HG02973 (cell line): ENCODE measurements at regions not wholly inside any gene's neighbourhood (a gene's known extent, or its start where the extent isn't known, plus 50 kb on each side); places are given as distances from the start of the nearest gene placed in this dataset.

Experiments
- ATAC-seq: cut with Tn5 transposase; IDR thresholded peaks from one replicate; pipeline ENCODE4 v1.9.1; 2021; ENCODE audit warnings: moderate library complexity; ENCODE audit not compliant: unreplicated experiment

DNA sequence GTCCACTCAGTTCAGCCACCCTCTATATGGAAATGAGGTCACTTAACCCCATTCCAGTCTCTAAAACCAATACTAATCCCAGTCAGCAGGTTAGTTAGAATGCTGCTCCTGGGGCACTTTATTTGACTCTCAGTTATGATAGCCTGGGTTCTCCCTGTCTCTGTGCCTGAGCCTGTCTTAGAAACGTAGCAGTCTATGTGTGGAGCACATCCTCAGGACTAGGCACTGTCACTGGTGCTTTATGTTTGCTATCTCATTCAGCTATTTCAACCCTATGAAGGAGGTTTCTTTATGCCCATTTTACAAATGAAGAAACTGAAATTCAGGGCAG lies 152.5 kb upstream of the PKDCC start:
- no peak for ATAC-seq

DNA sequence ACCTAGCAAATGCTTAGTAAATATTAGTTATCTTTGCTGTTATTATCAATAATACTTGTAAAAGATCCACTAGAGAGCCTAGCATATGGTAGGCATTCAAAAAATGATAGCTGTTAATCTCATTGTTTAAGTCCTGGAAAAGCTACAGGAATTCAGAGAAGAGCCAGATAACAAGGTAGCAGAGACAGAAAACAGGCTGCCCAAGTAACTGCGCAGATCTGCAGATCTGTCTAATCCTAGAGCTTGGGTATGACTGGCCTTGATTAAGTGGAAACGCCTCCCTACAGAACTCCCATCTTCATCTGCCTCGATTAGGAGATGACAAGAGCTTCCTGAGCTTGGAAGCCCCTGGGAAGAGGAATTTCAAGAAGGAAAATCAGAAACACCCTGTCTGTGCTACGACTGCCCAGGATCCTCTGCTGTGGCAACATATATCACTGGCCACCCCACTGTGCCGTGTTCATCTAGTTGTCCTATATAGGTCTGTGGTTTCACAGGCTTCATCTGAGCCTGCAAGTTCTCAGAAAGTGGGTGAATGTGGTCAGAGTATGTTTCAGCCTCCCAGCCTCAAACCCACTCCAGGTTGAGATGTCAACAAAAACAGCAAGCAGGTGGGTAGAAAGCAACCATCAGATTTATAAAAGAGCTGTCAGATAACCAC lies 151.5 kb upstream of the PKDCC start:
- ATAC-seq, result peak; percentile 83

DNA sequence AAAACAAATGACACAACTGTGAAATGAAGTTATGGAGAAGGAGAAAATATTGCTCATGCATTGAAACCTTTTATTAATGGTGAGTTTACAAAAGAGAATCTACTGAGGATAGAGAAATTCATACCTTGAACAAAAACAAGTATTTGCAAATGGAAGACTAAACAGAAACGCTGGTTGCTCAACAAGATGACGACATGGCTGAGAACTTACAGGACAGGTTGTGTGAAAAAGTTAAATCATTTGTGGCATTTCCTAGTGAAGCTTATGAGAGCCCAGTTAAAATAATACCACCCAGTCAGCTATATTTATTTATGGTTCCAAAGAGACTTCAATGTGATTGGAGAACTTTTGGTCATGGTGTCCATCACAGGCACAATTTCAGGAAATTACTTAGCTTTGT lies 148.6 kb upstream of the PKDCC start:
- ATAC-seq, result no peak

DNA sequence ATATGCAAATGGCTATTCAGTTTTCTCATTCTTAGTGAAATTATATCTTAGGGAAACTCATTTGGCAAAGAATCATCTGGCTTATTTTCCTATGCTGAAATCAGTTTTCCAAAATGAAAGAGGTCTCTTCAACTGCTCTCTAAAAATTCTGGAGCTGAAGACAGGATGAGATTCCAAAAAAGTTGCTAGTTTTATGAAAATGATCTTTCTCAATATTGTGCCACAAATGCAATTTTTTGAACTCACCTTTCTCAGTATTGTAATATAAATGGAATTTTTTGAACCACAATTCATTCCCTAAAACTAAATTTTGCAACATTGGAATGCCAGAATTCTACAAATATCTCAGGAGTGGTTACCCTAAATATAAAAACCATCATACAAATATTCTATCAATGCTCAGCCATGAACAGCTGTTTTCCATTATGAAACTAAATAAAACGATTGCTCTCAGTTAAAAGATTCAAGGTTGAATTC lies 147.7 kb upstream of the PKDCC start:
- no peak for ATAC-seq

DNA sequence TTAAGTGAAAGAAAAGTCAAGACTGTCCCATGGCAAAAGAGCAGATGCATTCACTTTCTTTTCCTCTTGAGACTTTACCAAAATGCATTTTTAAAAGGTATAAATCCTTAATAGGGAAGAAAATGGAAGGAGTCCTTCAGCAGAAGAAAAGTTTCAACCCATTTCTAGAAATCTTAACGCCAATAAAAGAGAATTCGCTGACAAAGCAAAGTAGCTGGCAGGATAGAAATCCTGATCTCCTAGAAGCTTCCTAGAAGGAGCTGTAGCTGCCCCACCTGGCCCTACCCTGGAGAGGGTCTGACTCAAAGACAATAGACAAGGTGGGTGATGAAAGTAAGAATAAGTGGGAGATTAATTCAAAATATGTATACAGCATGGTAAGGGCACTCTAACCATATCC lies 144.9 kb upstream of the PKDCC start:
- ATAC-seq, result no peak

DNA sequence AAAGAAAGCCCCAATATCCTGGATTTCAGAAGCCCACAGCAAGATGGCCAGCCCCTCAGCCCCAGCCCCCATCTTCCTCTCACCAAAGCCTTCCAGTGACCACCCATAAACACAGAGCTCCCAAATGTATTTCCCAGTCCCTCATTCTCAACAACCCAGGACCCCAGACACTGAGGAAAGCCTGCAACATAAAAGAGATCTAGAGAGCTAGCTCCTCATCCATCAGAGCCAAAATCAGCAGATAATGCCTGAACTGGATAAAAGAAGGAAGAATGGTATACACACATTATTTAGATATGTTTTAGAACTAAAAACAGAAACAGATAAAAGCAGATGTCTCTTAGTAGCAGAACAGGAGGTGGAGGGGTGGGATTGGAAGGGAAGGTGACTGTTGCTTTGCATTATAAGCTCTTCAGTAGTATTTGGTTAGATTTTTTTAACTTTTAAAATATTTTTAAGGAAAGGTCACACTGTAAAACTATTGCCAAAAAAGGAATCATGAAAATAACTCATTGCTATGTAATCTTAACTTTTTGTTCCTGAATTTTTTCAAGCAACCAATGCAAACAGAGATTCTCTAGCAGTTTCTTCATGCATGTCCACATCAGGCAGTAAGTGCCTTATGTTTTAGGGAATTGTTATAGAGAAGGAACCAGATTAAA lies 144.2 kb upstream of the PKDCC start:
- ATAC-seq, result no peak

DNA sequence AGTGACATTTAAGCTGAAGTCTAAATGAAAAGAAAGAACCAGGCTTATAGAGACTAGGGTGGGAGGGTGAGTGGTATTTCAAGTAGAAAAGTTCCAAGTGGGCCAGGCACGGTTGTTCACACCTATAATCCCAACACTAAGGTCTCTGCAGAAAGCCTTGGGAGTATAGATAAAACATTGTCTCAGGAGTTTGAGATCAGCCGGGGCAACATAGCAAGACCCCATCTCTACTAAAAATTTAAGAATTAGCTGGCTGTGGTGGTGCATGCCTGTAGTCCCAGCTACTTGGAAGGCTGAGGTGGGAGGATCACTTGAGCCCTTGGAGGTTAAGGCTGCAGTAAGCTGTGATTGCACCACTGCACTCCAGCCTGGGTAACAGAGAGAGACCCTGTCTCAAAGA lies 143.4 kb upstream of the PKDCC start:
- ATAC-seq, result no peak

DNA sequence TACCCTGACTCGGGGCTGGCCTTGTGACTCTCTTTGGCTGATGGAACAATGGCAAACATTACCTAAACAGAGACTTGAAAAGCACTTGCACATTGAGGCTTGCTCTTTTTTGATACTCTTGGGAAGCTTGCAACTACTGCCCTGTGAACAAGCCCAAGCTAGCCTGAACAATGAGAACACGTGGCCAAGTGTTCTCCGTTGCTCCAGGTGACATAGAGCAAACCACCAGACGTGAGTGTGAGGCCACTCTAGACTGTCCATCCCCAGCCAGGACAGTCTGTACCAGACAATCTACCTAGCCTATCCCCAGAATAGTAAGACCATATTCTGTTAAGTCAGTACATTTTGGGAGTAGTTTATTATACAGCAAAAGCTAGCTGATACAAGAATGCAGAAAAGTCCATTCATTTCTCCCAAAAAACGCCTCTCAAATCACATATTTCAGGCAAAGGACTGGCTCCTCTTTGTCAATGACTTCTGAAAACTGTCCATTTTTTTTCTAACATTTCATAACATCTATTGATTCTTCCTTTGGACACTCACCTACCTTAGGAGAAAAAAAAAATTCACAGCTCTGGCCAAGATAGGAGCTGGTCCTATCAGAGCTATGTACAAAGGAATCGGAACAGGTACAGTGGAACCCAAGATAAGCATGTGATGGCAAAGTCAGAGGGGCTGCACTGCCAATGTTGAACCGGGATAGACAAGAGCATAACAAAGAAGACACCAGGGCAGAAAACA lies 142.1 kb upstream of the PKDCC start:
- no peak for ATAC-seq

DNA sequence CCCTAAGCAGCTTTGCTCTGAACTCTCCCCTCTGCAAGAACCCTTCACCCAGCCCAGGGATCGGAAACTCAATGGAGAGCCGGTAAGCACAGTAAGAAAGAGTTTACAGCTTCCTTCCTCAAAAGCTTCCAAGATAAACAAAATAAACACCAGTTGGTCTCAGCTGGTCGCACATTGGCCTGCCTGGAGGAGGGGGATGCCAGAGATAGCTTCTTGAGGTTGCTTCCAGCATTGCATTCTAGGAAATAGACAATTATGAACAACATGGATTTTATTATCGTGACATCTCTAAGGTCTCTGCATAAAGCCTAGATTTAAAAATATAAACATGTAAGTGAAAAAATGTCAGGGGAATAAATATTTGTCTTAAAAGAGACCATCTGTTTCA lies 141.5 kb upstream of the PKDCC start:
- no peak for ATAC-seq

DNA sequence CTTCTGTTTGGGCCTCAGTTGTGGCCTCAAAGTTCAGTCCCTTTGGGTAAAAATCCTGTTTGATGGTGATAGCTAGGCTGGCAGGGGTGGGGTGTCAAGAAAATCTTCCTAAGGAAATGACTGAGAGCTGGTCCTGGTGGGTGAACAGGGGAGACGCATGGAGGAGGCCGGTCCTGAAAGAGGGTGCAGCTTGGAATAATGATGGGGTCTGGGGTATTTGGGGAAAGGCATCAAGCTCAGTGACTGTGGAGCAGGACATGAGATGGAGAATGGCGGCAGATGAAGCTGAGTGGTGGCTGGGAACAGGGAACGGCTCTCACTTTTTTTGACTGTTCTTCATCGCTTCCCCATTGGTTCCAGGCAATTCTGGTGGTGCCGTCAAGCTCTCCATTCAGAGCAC lies 140.7 kb upstream of the PKDCC start:
- no peak for ATAC-seq

DNA sequence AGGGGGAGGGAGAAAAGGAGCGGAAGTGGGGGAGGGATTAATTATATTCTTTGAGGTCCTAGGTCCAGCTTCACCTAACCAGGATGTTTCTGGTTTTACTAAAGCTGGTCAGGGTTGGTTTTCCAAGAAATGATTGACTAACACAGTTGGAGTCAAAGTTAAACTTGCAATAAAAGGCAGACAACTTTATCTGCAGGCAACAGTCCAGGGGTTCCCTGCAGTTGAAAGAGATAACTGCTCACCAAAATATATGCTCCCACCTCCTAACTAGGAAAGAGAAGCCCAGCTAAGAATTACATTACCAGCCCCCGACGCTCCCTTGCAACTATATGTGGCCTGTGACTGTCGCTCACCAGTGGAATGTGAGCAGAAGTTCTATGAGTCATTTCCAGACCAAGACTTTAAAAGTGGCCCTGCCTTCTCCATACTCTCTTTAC lies 140.0 kb upstream of the PKDCC start:
- no peak for ATAC-seq

DNA sequence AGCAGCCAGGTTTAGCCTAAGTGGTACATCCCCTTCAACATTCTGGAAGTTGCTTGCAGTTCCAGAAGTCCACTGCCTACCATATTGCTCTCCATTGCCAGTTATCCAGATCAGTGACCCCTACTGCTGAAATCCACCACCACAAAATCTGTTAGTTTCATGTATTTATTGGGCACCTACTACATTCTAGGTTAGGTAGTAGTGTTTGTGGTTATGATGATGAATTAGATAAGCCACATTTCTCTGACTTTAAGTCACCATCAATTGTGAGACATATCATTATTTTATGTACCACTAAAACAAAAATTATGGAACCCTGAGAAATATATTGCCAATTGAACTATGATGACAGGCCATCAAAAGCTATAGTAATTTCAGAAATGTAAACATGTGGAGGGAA lies 139.5 kb upstream of the PKDCC start:
- no peak for ATAC-seq

DNA sequence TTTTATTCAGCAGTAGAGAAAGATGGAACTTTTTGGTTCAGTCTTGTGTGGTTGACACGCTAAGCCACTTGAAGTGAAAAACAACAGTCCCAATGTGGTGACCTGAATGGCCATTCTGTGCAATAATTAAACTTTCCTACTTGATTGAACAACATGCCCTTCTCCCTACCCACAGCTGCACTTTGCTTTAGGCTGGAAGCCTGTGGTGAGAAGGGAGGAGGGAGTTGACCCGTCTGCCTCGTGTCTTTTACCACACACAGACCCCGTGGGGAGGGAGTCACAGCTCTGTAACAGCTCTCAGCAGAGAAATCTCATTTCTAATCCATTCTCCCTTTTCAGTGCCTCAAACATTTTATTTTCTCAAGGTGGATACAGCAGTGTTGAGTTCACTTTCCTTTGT lies 138.2 kb upstream of the PKDCC start:
- no peak for ATAC-seq

DNA sequence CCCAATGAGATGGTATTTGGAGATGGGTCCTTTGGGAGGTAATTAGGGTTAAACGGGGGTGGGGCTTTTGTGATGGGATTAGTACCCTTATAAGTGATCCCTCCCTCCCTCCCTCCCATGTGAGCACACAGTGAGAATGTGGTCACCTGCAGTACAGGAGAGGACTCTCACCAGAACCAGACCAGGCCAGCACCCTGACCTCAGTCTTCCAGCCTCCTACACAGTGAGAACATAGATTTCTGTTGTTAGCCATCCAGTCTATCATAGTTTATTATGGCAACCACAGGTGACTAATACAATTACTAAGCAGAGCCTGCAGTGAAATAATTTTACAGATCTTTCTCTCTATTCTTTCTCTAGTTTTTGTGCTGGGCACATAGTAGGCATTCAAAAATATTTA lies 137.7 kb upstream of the PKDCC start:
- ATAC-seq, result no peak

DNA sequence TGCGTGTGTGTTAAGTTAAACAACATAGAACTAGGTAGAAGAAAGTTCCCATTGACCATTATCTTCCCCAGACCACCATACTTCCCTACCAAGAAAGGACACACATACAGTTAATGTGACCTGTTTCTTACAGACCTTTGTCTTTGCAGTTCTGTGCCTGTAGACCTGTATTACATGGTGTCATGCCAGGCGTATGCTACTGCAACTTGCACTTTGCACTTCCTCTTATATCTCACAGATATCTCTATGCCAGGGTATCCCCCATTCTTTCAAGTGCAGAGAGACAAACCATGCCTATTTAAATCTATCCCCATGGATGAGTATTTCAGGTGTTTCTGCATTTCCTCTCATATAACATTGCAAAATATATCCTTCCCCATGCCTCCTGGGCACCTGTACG lies 136.8 kb upstream of the PKDCC start:
- ATAC-seq, result no peak

DNA sequence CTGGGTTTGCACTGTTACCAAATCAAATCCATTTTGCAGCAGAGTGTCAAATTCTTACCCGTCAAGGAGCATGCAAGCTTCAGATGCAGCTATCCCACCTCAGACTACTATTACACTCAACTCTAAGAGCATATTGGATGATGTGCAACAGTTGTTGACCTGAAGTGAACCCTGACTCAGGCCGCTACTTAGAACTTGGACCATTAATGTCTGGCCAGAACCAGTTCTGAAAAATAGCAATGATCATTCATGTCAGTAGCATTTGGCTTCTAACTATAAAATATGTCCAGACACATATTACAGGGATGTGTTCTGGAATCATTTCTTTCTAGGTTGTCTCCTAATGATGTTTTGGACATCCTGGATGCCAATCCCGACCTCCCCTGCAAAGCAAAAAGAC lies 135.5 kb upstream of the PKDCC start:
- no peak for ATAC-seq

DNA sequence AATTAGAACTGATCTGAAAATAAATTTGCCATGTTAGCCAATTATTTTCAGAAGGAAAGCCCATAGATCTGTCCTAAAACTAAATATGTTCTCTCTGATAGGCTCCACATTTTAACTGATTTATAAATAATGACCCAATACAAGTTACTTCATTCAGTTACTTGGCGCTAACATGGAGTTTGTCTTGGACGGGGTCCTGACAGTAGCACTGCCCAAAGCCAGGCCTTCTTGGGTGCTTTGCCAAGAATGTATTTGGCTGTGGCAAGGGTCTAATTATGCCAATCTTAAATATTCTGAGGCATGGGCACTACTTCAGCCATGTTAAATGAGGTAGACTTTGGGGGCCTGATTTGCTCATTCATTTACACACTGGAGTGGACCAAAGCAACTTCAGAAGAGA lies 135.0 kb upstream of the PKDCC start:
- no peak for ATAC-seq

DNA sequence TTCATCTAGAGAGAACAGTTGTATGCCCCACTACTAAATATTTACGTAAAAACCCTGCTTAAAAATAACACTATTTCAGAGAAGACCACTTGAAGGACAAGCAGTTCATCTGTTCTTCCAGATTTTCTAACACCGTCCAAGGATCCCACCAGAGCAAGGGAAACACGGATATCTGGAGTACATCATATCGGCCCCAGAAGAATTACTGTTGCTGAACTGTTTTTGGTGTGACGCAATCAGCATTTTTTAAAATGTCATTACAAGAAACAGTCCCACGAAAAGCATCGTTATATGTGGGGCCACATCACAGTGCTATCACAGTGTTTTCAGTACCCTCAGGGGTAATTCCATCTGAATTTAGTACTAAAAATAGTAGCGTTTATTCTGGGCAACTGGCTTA lies 134.5 kb upstream of the PKDCC start:
- ATAC-seq, result no peak

DNA sequence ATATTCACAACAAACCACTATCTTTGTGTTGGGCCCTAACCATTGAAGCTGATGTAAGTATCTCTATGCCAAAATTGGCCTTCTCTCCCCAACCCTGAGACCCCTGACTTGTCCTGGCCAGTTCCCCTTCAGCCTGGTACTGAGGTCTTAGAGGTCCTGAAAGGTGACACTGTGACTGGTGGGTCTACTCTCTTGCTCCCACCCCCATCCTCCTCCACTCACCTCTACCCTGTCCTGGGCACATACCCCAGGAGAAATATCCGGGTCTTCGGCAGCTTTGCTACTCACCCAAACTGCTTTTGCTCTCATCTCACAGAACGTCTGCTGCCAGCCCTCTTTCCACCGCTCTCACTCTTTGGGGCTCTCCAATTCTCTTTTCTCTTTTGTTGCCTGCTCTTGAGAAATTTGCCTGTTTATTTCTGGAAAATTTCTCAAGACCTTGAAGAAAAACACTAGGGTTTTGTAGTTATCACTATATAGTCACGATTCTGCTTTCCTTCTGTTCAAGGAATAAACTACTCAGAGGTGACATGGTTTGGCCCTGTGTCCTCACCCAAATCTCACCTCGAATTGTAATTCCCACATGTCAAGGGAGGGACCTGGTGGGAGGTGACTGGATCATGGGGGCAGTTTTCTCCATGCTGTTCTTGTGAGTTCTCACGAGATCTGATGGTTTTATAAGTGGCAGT lies 133.8 kb upstream of the PKDCC start:
- ATAC-seq, result no peak

DNA sequence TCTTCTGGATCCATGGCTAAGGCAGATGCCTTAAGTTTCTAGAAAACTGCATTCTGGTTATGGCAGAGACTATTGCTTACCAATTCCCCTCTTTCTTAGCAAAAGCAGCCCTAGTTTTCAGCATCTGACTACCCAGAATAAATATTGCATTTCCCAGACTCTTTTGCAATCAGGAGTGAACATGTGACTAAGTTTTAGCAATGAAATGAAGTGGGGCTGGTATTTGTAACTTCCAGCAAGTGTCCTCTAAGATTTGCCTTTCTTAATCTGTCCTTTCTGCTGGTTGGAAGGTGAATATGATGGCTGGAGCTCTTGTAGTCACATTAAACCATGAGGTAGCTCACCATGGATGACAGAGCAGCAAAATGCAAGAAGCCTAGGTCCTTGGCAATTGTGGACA lies 132.9 kb upstream of the PKDCC start:
- ATAC-seq, result no peak

DNA sequence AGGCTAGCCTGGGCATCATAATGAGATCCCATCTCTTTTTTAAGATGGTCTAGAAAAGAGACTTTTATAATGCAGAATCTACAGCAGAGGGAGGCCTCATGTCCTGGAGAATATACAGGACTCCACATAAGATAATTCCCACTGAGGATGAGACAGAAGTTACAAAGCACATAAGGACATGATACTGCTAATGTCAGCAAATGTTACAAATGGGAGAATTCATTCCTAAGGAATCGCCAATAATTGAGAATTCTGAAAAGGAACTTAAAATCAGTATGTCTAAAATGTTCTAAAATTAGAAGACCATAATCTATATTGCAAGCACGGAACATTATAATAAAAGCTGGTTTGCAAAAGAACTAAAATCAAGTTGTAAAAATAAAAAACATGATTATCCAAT lies 131.6 kb upstream of the PKDCC start:
- ATAC-seq, result no peak

DNA sequence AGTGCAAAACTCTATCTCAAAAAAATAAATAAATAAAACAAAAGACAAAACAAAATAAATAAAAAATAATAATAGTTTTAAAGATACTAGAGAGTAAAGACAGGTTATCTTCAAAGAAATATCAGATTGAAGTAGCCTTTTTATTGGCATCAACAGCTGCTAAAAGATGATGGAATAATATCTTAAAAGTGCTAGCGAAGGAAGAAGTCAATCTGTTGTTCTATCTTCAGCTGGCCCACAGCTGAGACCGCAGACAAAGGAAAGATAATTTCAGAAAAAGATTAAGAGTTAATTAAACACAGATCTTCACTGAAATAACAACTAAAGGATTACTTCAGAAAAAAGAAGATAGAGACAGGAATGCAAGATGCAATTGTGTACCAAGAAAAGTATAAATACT lies 130.2 kb upstream of the PKDCC start:
- ATAC-seq, result no peak
